ENCODE measurements at regions not wholly inside any gene's neighbourhood (a gene's known extent, or its start where the extent isn't known, plus 50 kb on each side); places are given as distances from the start of the nearest gene placed in this dataset.

DNA sequence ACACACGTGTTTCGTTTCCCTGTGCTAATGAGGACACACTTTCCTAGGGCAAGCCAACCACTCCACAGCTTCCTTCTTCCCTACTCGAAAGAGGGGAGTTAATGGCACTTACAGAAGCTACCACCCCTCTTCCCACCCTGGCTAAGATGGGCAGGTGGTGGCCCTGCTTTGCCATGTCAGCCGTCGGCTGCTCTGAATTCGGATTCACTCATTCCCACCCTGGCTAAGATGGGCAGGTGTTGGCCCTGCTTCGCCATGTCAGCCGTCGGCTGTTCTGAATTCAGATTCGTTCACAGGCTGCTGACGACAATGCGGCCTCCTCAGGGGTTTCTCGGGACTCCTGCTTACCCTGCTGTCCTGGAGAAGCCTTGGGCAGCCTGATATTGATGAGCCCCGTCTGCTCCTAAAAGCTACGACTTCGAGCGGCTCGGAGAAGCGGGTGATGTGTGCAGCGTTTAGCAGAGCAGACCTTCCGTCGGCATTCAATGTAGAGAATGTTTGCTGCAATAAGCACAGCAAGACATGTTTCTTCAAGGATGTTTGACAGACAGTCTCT, 56.2 kb upstream of the PPP2R2D start:
- DNase-seq, result no peak

DNA sequence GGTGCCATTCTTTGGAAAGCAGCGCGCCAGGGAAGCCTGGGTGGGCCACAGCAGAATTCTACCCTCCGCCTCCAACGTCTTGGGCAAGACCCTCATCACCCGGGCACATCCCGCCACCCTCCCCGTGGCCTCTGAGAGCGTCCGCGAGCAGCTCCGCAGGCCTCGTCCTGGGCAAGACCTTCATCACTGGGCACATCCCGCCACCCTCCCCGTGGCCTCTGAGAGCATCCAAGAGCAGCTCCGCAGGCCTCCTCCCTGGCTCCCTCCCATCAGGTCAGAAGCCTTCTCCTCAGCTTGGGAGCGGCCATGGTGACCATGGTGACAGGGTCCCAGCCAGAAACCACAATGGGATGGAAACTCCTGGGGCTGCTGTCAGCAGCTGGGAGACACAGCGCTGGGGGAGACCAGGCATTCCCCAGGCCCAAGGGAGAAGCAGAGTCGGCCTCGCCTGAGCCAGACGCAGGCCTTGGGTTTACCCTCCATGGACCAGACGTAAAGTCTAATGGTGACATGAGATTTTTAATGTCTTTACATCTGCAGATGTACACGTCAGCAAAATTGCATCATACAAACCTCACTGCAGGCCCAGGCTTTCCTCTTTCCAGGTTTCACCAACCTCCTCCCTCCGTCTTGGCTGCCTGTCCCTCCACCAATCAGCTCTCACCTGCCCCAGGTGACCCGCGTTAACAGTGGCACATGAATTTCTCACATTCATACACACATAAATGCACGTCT, 55.1 kb upstream of the PPP2R2D start:
- no peak for DNase-seq

DNA sequence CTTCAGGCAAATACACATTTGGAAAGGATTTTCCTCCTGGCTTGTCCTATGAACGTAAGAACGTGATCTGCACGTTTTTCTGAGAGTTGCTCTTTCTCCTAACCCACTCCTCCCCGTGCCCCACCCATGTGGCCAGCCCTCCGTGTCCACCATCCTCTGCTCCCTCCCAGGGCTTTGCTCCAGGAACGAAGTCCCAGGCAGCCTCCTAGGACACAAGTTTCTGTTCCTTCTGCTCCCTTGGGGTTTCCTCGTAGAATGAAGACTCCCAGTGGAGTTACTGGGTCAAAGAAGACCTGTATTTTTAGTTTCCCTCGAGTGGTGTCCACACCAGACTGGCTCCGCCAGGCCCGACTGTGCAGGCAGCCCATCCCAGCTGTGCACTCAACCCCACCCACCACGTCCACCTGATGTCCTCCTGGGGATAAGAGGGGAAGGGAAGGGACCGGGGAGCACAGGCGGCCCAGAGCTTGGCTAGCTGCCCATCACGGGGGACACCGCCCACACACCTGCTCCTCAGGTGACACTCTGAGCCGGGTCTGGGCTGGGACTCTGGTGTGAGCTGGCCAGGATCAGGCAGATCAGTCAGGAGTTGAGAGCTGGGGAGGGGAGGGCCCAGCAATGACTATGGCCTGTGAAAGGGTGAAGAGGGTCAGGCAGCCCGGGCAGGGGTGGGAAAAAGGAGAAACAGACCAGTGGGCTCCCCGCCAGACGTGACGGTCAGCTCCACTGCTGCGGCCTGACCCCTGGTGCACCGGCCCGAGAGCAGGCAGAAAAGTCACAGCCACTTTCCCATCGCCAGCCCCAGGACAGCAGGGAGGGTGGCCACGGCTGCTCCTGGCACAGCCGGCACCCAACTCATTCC, 54.3 kb upstream of the PPP2R2D start:
- no peak for DNase-seq

DNA sequence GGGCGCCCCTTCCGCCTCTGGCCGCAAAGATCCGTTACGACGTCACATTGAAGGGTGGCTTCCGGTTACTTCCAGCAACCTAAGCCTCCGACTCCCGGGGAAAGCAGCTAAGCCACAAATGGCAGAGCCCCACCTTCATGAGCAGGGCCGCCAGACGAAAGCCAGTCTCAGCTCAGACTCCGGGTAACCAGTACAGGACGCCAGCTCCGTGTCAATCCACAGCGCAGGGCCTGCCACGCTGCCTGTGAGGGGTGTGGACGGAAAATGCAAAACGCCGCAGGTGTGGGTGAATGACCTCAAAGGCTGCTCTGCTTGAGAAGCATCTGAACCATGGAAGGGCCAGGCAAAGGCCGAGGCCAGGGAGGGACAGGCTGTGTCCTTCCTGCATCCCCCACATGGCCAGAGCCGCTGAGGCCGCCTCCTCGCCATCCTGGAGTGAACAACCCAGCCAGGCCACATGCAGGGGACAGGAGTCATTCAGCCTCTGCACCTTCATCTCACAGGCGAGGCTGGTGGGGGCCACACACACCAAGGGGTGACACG, 53.5 kb upstream of the PPP2R2D start:
- no peak for DNase-seq

DNA sequence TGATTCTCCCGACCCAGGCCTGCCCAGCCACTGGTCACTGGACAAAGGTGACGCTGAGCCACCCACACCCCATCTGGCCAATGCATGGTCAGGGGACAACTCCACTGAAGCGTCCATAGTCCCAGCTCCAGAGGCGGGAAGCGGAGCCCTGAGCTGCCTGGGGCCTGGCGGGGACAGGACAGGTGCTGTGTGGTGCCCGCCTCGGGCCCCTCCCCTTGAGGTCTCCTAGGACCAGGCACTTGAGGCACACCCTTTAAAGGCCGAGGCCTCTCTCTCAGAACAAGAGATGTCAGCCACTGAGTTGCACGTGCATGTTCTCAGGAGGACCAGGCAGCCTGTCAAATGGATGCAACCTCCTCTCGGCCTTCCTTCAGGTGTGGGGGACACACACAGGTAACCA, 52.5 kb upstream of the PPP2R2D start:
- no peak for DNase-seq

DNA sequence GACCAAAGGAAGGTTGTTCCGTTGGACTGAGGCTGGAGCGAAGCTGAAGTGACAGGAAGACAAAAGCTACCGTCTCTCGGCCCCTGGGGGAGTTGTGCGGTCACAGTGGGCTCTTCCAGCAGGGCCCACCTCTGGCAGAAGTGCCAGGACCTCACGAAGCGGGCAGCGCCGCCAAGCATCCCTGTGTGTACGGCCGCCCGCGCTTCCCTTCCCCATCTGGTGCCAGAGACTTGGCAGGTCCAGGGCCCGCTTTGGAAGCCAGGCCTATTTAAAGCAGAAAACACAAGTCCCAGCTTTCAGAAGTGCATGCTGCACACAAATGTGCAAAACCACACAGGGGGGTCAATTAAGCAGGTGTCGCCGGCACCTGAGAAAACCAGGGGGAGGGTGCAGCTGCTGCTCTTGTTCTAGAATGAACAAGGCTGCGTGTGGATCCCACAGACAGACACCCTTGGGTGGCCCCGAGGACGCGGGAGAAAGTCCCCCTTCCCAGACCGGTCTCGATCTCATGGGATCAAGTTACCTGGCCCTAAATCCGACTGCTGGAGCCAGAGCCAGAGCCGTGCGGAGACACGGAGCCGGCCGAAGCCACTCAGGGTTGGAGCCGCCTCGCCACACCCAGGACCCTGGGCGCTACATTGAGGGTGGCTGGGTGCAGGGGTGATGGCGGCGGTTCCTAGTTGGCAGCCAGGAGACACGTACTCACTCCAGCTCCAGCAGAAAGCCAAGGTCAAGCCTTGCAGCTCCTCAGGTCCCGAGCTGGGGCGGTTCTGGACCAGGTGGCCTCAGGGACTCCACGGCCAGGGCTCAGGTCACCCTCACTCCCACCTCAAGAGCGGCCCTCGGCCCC, 51.8 kb upstream of the PPP2R2D start:
- no peak for DNase-seq

DNA sequence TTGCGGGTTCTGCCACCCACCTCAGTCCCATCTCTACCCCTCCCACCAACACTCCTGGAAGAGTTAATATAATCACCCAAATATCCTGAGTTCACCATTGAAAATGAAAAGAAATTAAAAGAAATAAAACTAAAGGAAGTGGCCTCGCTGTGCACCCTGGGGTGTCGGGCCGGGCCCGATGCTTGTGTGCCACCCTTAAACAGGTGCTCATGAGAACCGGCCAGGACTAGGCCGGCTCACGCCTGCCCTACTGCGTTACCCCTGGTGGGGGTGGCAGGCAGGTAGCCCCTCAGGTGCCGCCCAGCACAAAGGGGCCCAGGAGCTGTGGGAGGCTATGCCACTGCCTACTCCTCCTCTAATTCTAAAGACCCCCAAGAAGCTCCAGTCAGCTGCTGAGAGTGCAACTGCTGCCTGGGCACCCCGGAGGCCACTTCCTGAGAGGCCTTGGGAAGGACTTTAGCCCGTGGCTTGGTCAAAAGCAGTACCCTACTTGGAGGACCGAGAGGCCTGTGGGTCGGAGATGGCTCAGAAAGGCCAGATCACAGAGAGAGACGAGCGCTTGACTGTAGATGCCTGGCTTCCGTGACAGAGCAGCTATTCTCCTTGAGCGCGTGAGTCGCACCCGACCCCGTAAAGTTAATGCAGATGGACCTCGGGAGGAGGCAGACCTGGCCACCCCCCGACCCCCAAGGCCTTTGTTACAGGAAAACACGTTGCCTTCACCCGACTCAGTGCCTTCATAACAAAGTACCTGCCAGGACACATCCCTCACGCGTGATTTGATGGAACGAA, 51.0 kb upstream of the PPP2R2D start:
- DNase-seq, result no peak

DNA sequence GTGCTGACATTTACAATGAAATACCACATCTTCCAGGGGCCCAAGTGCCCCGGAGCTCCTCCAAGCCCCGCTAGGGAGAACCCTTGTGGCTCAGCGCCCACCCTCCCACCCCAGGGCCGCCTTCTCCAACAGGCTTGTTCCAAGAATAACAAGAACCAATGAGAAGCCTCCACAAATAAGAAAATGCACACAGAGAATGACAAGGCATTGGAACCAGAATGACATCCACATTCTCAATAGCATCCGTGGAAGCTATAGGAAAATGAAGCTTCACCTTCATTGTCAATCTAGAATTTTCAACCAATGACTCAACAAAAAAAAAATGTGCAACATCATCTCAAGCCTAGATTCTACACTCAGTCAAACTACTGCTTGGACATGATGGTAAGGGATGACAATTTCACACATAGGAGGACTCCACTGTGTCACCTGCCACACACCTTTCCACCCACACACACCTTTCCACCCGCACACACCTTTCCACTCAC, 50.4 kb upstream of the PPP2R2D start:
- DNase-seq, result no peak
